Sigmoid colon (tissue), 6 donors: ENCODE measurements at regions not wholly inside any gene's neighbourhood (a gene's known extent, or its start where the extent isn't known, plus 50 kb on each side); places are given as distances from the start of the nearest gene placed in this dataset.

Experiments
- DNase-seq: peaks from one replicate; pipeline ENCODE4 v3.0.0-alpha.2; 2019
- H3K27ac ChIP-seq, 4 donors: fragments of 200-600 bp; sonication (generic); one replicate each; pipeline ENCODE4 v1.5.1; 2016 to 2019; ENCODE audit warnings: mild to moderate bottlenecking in 1 of 4
- H3K27me3 ChIP-seq, 3 donors: fragments of 200-600 bp; sonication (generic); one replicate each; pipeline ENCODE4 v1.5.1; 2019; ENCODE audit warnings: mild to moderate bottlenecking in 1 of 3
- H3K36me3 ChIP-seq, 4 donors: fragments of 200-600 bp; sonication (generic); one replicate each; pipeline ENCODE4 v1.5.1; 2016 to 2019
- H3K4me1 ChIP-seq, 4 donors: fragments of 200-600 bp; sonication (generic); one replicate each; pipeline ENCODE4 v1.5.1; 2017 to 2019
- H3K4me3 ChIP-seq, 4 donors: fragments of 200-600 bp; sonication (generic); one replicate each; pipeline ENCODE4 v1.5.1; 2017 to 2019; ENCODE audit warnings: mild to moderate bottlenecking in 2 of 4, moderate library complexity in 1 of 4
- H3K9me3 ChIP-seq, 4 donors: fragments of 200-600 bp in 3 of 4; sonication (generic) in 3 of 4; one replicate each; pipeline versions ENCODE4 v1.5.1 to v1.6.1; 2013 to 2019
- CTCF ChIP-seq, 4 experiments: fragments of 450-650 bp in 3 of 4; fragments of 200-600 bp in 1 of 4; IDR thresholded peaks; one replicate each; pipeline ENCODE4 v1.5.1; 2016 to 2019; ENCODE audit warnings: antibody characterized with exemption in 4 of 4, mild to moderate bottlenecking in 3 of 4, moderate library complexity in 2 of 4
- EP300 ChIP-seq, 4 donors: sonication (generic); formaldehyde crosslinking; IDR thresholded peaks; one replicate each; pipeline ENCODE4 v1.6.1; 2017; ENCODE audit warnings: antibody characterized with exemption in 4 of 4
- POLR2A ChIP-seq, 2 donors: fragments of 450-650 bp; IDR thresholded peaks; one replicate each; pipeline ENCODE4 v1.6.1; 2016; ENCODE audit warnings: antibody characterized with exemption in 2 of 2, mild to moderate bottlenecking in 2 of 2, moderate library complexity in 2 of 2
- POLR2AphosphoS5 ChIP-seq, 4 donors: sonication (generic); formaldehyde crosslinking; IDR thresholded peaks; one replicate each; pipeline ENCODE4 v1.6.1; 2017; ENCODE audit warnings: antibody characterized with exemption in 4 of 4
- WGBS, 2 donors: extraction: QIAGEN DNeasy Blood & Tissue Kit; methylation state at CpG; one replicate each; pipeline ENCODE4 v1.1.7; 2013; 5-methylcytosine and 5-hydroxymethylcytosine counted together
- intact Hi-C: fragments of 100-400 bp; cut with DNase I; formaldehyde crosslinking; loops from one replicate; pipeline ENCODE4 v1.15.1; 2023
- donor health status: healthy with polysubstance abuse.
- donor health status: healthy.

GRCh38 chr3:40620151-40620550 is 95.4 kb downstream of the ZNF621 start:
- no peaks in the 10 kb centered on the region for H3K36me3 ChIP-seq
- H3K27me3 ChIP-seq = peaks cover 0 to 16% (median 0%) of the 10 kb centered on the region in 3 donors
- no peak for DNase-seq
- peaks cover 0 to 9% (median 3%) of the 10 kb centered on the region in 4 donors for H3K9me3 ChIP-seq
- WGBS, 2 donors = 67 to 75% methylated on average over 2 of the region's 2 CpGs
- intact Hi-C loops = no loop called here
- no peak overlapping the region for H3K27ac ChIP-seq
- H3K4me3 ChIP-seq = no peak overlapping the region
- peaks cover 0 to 8% (median 7%) of the 10 kb centered on the region in 4 donors for H3K4me1 ChIP-seq
- TF ChIP-seq EP300 (IDR thresholded peaks at IDR 0.05) = no peak
- TF ChIP-seq POLR2A (IDR thresholded peaks at IDR 0.05) = no peak
- TF ChIP-seq CTCF (IDR thresholded peaks at IDR 0.05) = no peak
- no peak for TF ChIP-seq POLR2AphosphoS5 (IDR thresholded peaks at IDR 0.05)

- DNase-seq = no peak
- peaks cover 0 to 9% (median 3%) of the 10 kb centered on the region in 4 donors for H3K9me3 ChIP-seq
- no peak overlapping the region for H3K27ac ChIP-seq
- intact Hi-C loops = no loop called here
- 83% methylated on average over 4 of the region's 4 CpGs for WGBS, 2 donors
- TF ChIP-seq POLR2A (IDR thresholded peaks at IDR 0.05) = no peak
- TF ChIP-seq POLR2AphosphoS5 (IDR thresholded peaks at IDR 0.05) = no peak
- no peak for TF ChIP-seq EP300 (IDR thresholded peaks at IDR 0.05)
- TF ChIP-seq CTCF (IDR thresholded peaks at IDR 0.05) = no peak
- no peaks in the 10 kb centered on the region for H3K36me3 ChIP-seq
- H3K27me3 ChIP-seq = peaks cover 0 to 5% (median 0%) of the 10 kb centered on the region in 3 donors
- H3K4me3 ChIP-seq = no peak overlapping the region
- no peaks in the 10 kb centered on the region for H3K4me1 ChIP-seq
These were observed 96.5 kb downstream of the ZNF621 start for GRCh38 chr3:40621252-40621651.

GRCh38 chr3:40623567-40623966 is 98.8 kb downstream of the ZNF621 start:
- no peak for TF ChIP-seq CTCF (IDR thresholded peaks at IDR 0.05)
- no peak for TF ChIP-seq POLR2A (IDR thresholded peaks at IDR 0.05)
- TF ChIP-seq EP300 (IDR thresholded peaks at IDR 0.05) = no peak
- intact Hi-C loops = no loop called here
- no peak overlapping the region for H3K27ac ChIP-seq

GRCh38 chr3:40624189-40624769 is 99.5 kb downstream of the ZNF621 start:
- TF ChIP-seq CTCF (IDR thresholded peaks at IDR 0.05) = no peak
- no peak for TF ChIP-seq POLR2A (IDR thresholded peaks at IDR 0.05)
- TF ChIP-seq POLR2AphosphoS5 (IDR thresholded peaks at IDR 0.05) = no peak
- no peak for TF ChIP-seq EP300 (IDR thresholded peaks at IDR 0.05)
- H3K27me3 ChIP-seq = no peaks in the 10 kb centered on the region
- intact Hi-C loops = no loop called here
- 91 to 93% methylated on average over 2 of the region's 2 CpGs for WGBS, 2 donors
- H3K36me3 ChIP-seq = no peaks in the 10 kb centered on the region
- no peak overlapping the region for H3K27ac ChIP-seq
- no peak for DNase-seq
- H3K4me3 ChIP-seq = no peak overlapping the region
- H3K9me3 ChIP-seq = peaks cover 0 to 9% (median 3%) of the 10 kb centered on the region in 4 donors
- H3K4me1 ChIP-seq = no peaks in the 10 kb centered on the region

More at GRCh38 chr3:40623567-40623966, 98.8 kb downstream of the ZNF621 start:
- WGBS, 2 donors = 7 to 17% methylated on average over 1 of the region's 1 CpG
- no peak overlapping the region for H3K4me3 ChIP-seq
- peaks cover 0 to 9% (median 3%) of the 10 kb centered on the region in 4 donors for H3K9me3 ChIP-seq
- H3K36me3 ChIP-seq = no peaks in the 10 kb centered on the region
- no peaks in the 10 kb centered on the region for H3K4me1 ChIP-seq
- no peaks in the 10 kb centered on the region for H3K27me3 ChIP-seq
- no peak for DNase-seq

GRCh38 chr3:40627095-40627494 is 102.3 kb downstream of the ZNF621 start:
- 73 to 92% methylated on average over 1 of the region's 1 CpG for WGBS, 2 donors
- Histone ChIP-seq H3K36me3 (no peaks in the 10 kb centered on the region), H3K4me1 (no peaks in the 10 kb centered on the region), H3K27me3 (no peaks in the 10 kb centered on the region), H3K4me3 (no peak overlapping the region), H3K27ac (no peak overlapping the region), H3K9me3 (peaks cover 0 to 9% (median 5%) of the 10 kb centered on the region in 4 donors)
- DNase-seq = no peak
- intact Hi-C loops = no loop called here
- TF ChIP-seq EP300 (IDR thresholded peaks at IDR 0.05) = no peak
- TF ChIP-seq POLR2AphosphoS5 (IDR thresholded peaks at IDR 0.05) = no peak
- no peak for TF ChIP-seq POLR2A (IDR thresholded peaks at IDR 0.05)
